ENCODE measurements at regions not wholly inside any gene's neighbourhood (a gene's known extent, or its start where the extent isn't known, plus 50 kb on each side); places are given as distances from the start of the nearest gene placed in this dataset.
"Not testable (repeated sequence)": the region's sequence is repeated elsewhere in the genome, so short reads cannot be mapped to it uniquely, and the experiment has no call there.

GRCh38 chr9:11551106-11551505, 938.3 kb upstream of the PTPRD start:
- DNase-seq, result no peak

DNA sequence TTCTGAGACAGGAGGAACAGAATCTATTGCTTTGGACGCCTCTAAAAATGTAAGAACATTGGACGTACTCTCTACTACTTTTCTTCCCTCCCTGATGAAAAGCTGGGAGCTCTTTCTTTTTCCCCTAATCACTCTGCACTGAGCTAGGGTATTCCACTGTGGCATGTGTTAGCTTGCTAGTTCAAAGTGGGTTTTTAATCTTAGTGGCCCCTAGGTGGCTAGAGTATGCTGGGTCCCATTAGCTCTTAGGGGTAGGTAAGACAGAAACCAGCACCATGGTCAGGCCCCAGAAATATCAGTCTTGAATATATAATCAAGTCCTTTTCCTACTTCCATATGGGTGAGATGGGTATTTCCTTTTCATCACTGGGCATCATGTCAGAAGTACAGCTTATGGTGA, 945.2 kb upstream of the PTPRD start:
- DNase-seq, result no peak

DNA sequence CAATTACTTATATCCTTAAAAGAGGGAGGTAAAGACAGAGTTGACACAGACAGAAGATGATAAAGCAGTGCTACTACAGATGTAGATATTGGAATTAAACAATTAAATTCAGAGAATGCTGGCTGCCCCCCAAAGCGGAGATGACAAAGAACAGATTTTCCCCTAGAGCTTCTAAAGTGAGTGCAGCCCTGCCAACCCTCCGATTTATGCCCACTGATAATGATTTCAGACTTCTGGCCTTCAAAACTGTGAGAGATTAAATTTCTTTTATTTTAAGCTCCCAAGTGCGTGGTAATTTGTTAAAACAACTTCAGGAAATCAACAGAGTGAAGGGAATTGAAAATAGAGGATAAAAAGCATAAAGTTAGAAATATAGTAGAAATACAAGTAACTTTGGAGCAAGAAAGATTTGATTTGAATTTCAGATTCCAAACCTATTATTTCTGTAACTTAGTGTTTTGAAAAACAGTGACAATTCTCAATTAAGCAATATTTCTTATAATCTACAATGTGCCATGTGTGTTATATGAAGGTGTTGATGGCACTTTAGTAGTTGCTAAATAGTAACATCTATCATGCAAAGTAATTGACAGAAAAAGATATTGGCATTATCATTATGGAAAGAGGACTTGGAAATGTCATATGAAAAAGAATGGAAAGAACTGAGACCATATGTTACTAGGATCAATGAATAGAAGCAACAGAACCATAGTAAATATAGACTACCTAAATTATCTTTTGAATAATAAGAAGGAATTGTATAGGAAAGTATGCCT, 946.4 kb upstream of the PTPRD start:
- no peak for DNase-seq

- DNase-seq, result no peak
These were observed 964.7 kb upstream of the PTPRD start for GRCh38 chr9:11577522-11577921.

DNA sequence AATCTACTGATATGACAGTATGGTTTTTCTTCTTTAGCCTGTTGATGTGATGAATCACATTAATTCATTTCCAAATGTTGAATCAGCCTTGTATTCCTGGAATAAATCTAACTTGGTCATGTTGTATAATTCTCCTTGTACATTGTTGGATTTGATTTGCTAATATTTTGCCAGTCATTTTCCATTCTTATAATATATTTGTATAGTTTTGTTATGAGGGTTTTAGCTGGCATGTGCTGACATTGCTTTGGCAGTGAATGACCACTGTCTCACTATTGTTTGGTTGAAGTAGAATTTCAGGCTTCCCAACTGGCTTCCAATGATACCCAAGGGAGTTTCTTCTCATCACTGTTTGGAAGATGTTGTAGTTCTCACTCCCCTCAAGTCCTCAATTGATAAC, 983.0 kb upstream of the PTPRD start:
- no peak for DNase-seq

DNA sequence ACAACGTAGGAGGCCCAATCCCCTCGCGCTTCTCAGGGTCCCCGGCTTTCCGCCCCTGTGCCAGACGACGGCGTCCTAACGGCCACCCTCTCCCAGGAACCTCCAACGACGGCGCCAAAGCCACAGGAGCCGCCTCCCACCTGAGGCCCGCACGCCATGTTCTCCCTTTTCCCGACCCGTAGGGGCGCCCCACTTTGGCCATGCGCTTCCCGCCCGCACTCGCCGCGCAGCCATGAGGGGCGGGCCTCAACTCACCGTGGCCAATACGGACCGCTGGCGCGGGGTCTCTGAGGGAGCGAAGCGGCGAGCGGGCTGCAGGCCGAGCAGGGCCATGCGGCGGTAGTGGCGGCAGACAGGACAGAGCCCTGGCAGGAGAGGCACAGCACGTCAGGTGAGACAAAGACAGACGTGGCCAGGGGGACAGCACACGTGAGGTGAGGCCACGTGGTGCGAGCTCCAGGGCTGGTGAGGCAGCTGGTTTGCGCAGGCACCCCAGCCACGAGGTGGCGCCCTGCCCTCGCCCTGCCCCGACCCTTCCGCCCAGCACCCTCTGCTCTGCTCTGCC, 1005.5 kb upstream of the PTPRD start:
- DNase-seq, result no peak

- no peak for DNase-seq
These were observed 1019.9 kb upstream of the PTPRD start for GRCh38 chr9:11632691-11633090.

DNA sequence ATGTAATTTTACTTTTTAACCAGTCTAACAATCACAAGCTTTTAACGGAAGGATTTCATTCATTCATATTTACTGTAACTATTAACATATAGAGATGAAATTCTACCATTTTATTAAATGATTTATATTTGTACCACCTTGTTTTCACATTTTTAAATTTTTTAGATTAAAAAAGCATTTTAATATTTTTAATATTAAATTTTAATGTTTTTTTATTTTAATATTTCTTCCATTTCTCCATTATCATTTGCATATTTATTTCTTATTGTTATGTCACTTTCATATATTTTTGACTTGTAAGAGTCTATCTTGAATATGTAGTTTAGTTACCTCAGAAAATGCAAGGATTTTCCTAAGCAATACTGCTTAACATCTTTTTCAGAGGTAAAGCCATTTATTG, 1034.0 kb upstream of the PTPRD start:
- no peak for DNase-seq

DNA sequence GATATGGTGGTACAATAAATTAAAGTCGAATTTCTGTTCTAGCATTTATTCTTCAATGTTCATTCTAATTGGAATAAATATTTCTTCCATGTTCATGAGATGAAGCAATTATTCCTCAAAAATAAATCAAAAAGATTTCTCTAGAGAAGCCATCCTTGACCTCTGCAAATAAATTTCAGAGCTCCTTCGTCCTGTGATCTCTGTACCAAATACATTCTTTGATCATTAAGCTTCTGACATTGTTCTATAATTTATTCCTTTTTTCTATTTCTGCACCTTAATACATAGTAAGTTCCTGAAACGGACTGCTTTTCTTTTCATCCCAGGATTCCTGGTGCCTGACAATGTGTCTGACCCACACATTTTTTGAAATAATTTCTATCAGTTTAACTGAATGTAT, 1039.3 kb upstream of the TYRP1 start:
- no peak for DNase-seq

DNA sequence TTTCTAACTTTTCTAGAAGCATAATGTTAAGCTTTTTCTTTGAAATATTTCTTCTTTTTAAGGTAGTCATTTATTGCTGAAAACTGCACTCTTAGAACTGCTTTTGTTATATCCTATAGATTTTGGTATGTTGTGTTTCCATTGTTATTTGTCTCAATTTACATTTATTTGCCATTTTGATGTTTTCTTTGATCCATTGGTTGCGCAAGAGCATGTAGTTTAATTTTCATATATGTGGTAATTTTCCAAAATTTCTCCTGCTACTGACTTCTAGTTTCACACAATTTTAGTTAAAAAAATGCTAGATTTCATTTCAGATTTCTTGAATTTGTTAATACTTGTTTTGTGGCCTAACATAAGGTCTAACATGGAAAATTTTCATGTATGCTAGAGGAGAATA, 1029.3 kb upstream of the TYRP1 start:
- DNase-seq, result no peak

DNA sequence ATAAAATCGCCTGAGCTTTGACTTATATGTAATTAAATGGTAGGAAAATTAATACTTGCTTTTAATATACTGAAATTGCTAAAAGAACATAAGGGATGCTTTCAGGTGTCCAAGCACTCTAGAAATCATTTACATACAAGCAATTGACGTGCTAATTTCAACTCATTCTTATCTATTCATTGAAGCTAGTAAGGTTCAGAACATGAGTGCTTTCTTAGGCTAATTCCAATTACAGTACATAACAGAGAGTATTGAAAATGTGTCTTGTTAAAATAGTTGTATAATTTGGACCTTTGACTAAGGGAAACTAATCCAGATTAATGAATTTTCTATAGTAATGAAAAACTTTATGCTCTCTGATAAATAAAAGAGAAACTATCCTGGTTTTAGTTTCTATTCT, 1016.4 kb upstream of the TYRP1 start:
- DNase-seq, result no peak

DNA sequence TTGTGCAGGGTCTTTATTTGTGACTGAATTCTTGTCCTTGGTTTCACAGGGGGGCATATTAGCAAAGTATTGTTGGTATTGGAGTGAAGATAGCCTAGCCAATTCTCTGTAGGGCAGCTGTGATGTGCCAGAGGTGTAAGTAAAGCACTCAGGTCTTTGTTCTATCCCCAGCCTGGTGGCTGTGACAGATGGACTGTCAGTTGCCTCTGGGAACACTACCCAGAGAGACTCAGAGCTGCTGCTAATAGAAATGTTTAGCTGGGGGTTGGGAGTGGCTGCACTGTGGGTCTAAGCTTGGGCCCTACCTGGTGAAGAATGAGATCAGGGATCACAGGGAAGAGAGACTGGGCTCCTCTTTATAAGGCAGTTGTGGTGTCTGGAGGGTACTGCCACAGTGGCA, 1006.5 kb upstream of the TYRP1 start:
- DNase-seq, result no peak

DNA sequence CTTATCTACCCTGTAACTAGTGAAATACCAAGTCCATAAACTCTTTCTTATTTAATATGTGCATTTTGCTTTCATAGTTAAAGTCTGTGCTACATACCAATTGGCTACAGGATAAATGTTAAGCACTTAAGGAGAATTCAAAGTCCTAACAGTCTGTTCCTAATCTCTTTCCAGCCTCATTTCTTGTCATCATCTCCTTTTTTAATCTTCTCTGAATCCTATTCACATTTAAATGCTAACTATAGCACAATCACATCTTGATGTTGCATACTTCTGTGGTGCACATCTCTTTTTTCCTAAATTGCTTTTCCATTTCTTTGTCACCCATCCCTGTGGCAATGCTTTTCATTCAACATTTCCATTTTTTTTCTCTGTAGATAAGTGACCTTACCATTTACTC, 996.1 kb upstream of the TYRP1 start:
- DNase-seq, result no peak

DNA sequence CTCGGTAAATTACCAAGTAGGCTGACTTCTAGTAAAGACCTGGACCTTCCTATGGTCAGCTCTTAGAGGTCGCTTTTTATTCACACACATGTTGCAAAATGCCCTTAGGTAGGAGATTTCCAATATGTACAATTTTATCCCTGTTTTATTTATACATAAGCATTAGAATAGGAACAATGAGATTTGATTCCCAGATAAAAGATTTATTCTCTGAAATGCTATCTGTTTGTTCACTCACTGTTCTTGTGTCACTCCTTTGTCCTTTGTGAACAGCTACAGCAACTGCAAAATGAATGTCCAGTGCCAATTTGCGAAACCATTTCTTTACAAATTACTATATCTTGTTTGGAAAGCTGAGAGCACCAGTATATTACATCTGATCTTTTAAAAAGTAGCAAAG, 991.5 kb upstream of the TYRP1 start:
- DNase-seq, result no peak

- no peak for DNase-seq
These were observed 990.6 kb upstream of the TYRP1 start for GRCh38 chr9:11702548-11702947.

DNA sequence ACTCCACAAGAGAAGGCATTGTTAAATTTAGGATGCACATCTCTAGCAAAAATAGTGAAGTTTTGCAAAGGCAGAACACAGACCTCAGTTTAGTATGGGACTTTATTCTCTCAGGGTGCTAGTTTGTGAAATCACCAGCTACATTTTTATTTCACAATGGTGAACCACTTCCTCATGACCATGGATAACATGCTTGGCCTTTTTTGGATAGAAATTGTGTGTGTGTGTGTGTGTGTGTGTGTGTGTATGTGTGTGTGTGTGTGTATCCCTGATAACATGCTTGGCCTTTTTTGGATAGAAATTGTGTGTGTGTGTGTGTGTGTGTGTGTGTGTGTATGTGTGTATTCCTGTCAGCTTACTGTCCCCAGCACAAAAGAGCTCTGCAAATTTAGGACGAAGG, 989.0 kb upstream of the TYRP1 start:
- not testable (repeated sequence) for DNase-seq

DNA sequence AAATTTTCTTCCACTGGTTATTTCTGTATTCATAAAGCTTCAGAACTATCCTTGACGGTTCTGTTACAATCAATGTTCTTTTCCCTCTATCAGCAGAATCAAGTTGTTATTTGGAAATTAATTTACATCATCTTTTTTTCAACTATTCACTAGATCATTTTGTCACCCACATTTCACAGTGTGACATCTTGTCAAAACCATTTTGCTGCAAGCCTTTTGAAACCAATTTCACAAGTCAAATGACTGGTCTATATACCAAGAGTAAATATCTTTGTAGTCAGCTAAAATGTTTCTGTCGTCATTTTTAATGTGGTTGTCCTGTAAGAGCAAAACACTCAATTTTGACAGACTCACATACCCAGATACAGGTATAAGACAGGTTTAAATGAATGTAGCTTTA, 984.3 kb upstream of the TYRP1 start:
- no peak for DNase-seq

DNA sequence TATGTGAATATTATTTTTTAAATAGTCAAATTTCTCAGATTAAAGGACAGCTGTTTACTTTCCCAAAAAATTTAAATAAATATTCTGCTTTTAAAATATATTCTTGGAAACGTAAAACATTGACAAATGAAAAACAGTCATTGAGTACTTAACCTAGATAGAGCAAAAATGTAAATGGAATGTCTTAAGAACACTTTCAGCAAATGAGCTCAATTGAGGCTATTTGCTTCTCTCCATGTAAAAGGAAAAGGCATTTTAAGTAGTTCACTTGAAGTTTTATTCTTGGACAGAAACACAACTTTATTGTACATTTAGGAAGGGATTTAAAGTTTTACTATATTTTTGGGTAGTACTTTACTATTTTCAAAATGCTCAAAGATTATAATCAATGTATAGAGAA, 983.6 kb upstream of the TYRP1 start:
- no peak for DNase-seq

DNA sequence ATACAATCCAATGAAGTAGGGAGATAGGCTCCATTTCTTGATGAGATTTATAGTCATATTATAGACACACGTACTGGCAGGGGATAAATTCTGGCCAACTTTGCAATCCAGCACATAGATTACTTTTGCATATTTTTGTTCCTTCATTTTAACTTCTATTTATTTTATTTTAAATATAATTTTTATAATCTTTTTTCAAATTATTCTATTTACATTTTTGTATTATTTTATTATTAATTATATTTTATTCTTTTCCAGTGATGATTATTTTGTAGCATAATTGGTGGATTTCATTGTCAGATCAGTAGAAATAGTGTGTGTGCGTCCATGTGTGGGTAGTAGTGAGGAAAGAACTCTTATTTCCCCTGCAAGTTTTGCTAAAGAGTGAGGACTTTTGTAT, 980.1 kb upstream of the TYRP1 start:
- DNase-seq, result no peak

DNA sequence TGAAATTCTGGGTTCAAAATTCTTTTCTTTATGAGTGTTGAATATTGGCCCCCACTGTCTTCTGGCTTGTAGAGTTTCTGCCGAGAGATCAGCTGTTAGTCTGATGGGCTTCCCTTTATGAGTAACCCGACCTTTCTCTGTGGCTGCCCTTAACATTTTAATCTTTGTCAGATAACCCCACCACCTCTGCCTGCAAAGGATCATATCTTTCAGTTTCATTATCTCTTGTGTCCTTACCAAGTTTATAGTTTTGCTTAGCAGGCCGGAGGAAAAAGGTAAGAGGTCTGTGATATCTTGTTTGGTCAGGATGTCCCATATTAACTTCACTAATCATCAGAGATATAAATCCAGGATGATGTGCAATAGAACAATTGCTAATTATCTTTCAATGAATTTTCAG, 970.2 kb upstream of the TYRP1 start:
- no peak for DNase-seq

- no peak for DNase-seq
These were observed 966.5 kb upstream of the TYRP1 start for GRCh38 chr9:11726659-11727058.

DNA sequence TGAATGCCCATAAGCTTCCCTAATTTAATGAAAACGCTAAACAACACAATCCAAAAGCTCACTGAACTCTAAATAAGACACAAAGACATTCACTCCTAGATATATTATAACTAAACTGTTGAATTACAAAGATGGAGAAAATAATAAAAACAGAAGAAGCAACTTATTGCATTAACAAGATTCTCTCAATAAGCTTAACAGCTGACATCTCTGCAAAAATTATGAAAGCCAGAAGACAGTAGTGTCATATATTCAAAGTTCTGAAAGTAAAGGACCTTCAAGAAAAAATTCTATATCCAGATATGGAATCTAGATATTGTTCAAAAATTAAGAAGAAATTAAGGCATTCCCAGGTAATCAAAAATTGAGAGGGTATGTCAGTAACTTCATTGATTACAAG, 957.8 kb upstream of the TYRP1 start:
- no peak for DNase-seq

GRCh38 chr9:11742471-11742870, 950.7 kb upstream of the TYRP1 start:
- no peak for DNase-seq

GRCh38 chr9:11743356-11743755, 949.8 kb upstream of the TYRP1 start:
- no peak for DNase-seq

GRCh38 chr9:11749396-11749795, 943.8 kb upstream of the TYRP1 start:
- no peak for DNase-seq

Data from GDM1 (cell line).